ENCODE measurements at regions not wholly inside any gene's neighbourhood (a gene's known extent, or its start where the extent isn't known, plus 50 kb on each side); places are given as distances from the start of the nearest gene placed in this dataset.

GRCh38 chr16:26742040-26742439, 324.7 kb upstream of the C16orf82 start:
- TF ChIP-seq CTCF (IDR thresholded peaks at IDR 0.05; ENCODE audit: low read depth, low read length) (no peak), EZH2phosphoT487 (IDR thresholded peaks at IDR 0.05; ENCODE audit: low read depth) (no peak)

All from OCI-LY3 (cell line).